ENCODE measurements at regions not wholly inside any gene's neighbourhood (a gene's known extent, or its start where the extent isn't known, plus 50 kb on each side); places are given as distances from the start of the nearest gene placed in this dataset.

DNA sequence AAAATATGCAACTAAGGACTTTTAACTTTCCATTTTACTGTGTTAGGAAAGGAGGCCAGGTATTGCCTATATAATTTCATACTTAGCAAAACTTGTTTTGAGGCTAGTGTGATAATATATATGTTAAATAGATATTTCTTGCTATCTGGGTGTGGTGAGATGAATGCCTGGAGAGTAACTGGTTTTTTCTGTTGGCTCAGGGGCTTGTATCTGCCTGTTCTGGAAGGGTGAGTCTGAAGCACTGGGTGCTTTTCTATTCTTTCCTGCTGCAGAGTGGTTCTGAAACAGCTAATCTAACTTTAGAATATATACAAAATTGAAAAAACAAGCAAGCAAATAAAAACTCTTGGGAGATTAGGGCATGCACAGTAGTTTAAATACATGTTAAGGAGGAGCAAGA, 64.6 kb upstream of the MYCBP2 start:
- Histone ChIP-seq H3K4me3 (ENCODE audit: low read length) (peak overlapping the region; percentile 11), H3K9me3 (ENCODE audit: control insufficient read depth, low read length) (no peaks in the 10 kb centered on the region), H3K9ac (ENCODE audit: low read length) (peak overlapping the region; percentile 78), H3K4me1 (ENCODE audit: control insufficient read depth, insufficient read depth, low read length) (peaks cover 47% of the 10 kb centered on the region), H3K36me3 (ENCODE audit: control insufficient read depth, insufficient read depth, low read length, severe bottlenecking) (no peaks in the 10 kb centered on the region), H3K27me3 (replicated peaks; ENCODE audit: control insufficient read depth, insufficient read depth, low read length) (no peaks in the 10 kb centered on the region)
- DNase-seq (ENCODE audit: low read depth), result no peak

- Histone ChIP-seq H3K9ac (ENCODE audit: low read length) (peak overlapping the region; percentile 78), H3K36me3 (ENCODE audit: control insufficient read depth, insufficient read depth, low read length, severe bottlenecking) (no peaks in the 10 kb centered on the region), H3K9me3 (ENCODE audit: control insufficient read depth, low read length) (no peaks in the 10 kb centered on the region), H3K27me3 (replicated peaks; ENCODE audit: control insufficient read depth, insufficient read depth, low read length) (no peaks in the 10 kb centered on the region), H3K4me1 (ENCODE audit: control insufficient read depth, insufficient read depth, low read length) (peaks cover 57% of the 10 kb centered on the region), H3K4me3 (ENCODE audit: low read length) (peak overlapping the region; percentile 57)
- no peak for DNase-seq (ENCODE audit: low read depth)
Measured at GRCh38 chr13:77390391-77390790, 63.5 kb upstream of the MYCBP2 start.

DNA sequence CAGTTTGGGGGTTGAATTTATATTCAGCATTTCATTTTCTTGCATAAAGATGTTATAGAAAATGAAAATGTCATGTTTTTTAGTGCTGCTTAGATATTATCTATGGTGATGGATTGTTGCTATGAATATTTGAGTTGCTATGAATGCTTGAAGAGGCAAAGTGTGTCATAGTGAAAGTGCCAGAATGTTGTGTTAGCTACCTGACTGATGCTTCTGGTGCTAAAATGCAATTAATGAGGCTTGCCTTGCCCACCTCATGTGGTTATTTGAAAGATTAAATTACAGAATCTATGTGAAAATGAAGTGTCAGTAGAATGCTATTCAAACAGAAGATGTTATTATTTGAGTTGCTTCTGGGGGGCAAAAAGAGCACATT, 62.7 kb upstream of the MYCBP2 start:
- H3K9me3 ChIP-seq (ENCODE audit: control insufficient read depth, low read length), result no peaks in the 10 kb centered on the region
- no peaks in the 10 kb centered on the region for H3K27me3 ChIP-seq (replicated peaks; ENCODE audit: control insufficient read depth, insufficient read depth, low read length)
- no peak for DNase-seq (ENCODE audit: low read depth)
- peak overlapping the region; percentile 57 for H3K4me3 ChIP-seq (ENCODE audit: low read length)
- peak overlapping the region; percentile 78 for H3K9ac ChIP-seq (ENCODE audit: low read length)
- peaks cover 65% of the 10 kb centered on the region for H3K4me1 ChIP-seq (ENCODE audit: control insufficient read depth, insufficient read depth, low read length)
- no peaks in the 10 kb centered on the region for H3K36me3 ChIP-seq (ENCODE audit: control insufficient read depth, insufficient read depth, low read length, severe bottlenecking)

DNA sequence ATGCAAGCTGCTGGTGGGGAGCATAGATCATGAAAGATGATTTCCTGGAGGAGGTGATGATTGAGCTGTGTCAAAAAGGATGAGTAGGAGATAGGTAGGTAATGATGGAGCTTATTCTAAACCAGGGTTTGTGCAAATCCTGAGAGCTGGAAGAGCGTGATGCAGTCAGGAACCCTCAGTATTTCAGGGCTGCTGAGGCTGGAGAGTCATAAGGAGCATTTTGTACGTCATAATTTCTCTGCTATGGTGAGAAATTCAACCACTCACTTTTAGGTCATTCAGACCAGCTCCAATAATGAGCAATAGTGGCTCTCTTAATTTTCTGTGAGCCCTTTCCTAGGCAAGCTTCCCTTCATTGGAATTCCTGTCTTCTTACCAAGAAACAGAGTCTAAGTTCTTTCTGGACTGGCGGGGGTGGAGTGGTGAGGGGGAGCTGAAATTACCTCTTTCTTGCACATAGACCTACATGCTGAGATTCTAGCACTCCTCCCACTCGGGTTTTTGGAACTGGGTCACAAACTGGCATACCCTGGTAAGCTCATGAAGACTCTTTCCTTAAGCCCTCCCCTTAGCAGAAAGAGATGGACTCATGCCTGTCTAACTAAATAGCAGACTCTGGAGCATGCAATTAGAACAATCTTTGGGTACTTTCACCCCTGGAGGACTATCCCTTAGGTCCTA, 62.2 kb upstream of the MYCBP2 start:
- Histone ChIP-seq H3K9ac (ENCODE audit: low read length) (peak overlapping the region; percentile 78), H3K4me3 (ENCODE audit: low read length) (peak overlapping the region; percentile 57), H3K4me1 (ENCODE audit: control insufficient read depth, insufficient read depth, low read length) (peaks cover 70% of the 10 kb centered on the region), H3K9me3 (ENCODE audit: control insufficient read depth, low read length) (no peaks in the 10 kb centered on the region), H3K36me3 (ENCODE audit: control insufficient read depth, insufficient read depth, low read length, severe bottlenecking) (no peaks in the 10 kb centered on the region), H3K27me3 (replicated peaks; ENCODE audit: control insufficient read depth, insufficient read depth, low read length) (no peaks in the 10 kb centered on the region)
- DNase-seq (ENCODE audit: low read depth), result no peak

GRCh38 chr13:77387607-77388200, 60.8 kb upstream of the MYCBP2 start:
- H3K9ac ChIP-seq (ENCODE audit: low read length), result peak overlapping the region; percentile 79
- H3K36me3 ChIP-seq (ENCODE audit: control insufficient read depth, insufficient read depth, low read length, severe bottlenecking), result no peaks in the 10 kb centered on the region
- H3K9me3 ChIP-seq (ENCODE audit: control insufficient read depth, low read length), result no peaks in the 10 kb centered on the region
- no peak for DNase-seq (ENCODE audit: low read depth)
- peak overlapping the region; percentile 12 for H3K4me3 ChIP-seq (ENCODE audit: low read length)
- no peaks in the 10 kb centered on the region for H3K27me3 ChIP-seq (replicated peaks; ENCODE audit: control insufficient read depth, insufficient read depth, low read length)
- peaks cover 77% of the 10 kb centered on the region for H3K4me1 ChIP-seq (ENCODE audit: control insufficient read depth, insufficient read depth, low read length)

DNA sequence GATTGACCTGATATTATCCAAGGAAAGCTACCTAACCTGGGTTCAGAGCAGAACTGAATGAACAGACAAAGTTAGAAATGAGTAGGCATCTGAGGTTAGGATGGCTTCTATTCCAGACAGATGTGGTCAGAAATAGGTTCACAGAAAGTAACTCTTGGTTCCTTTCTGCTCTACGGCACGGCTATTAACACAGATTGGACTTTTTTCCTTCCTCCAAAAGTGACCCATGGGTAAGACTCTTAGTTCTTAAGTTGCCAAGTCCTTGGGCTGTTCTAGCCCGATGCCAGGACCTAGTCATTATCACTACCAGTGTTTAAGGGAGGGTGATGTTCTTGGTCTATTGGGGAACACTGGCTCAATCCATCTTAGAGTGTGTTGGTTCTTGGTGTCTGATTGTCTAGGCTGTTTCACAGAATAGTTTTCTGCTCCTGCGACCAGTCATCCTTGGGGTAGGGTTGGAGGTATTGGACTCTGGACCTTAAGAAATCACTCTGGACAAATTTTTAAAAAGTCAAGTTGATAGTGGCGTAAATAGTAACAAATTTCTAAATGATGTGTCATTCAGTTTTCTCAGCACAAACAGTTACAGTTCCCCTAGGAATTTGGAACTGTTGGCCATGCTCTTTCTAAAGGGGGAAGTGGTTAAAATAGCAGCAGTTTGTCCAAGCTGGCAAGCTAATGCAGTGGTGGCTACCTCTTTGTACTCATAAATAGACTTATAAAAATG, 60.1 kb upstream of the MYCBP2 start:
- Histone ChIP-seq H3K36me3 (ENCODE audit: control insufficient read depth, insufficient read depth, low read length, severe bottlenecking) (no peaks in the 10 kb centered on the region), H3K4me1 (ENCODE audit: control insufficient read depth, insufficient read depth, low read length) (peaks cover 77% of the 10 kb centered on the region), H3K4me3 (ENCODE audit: low read length) (peak overlapping the region; percentile 25), H3K9me3 (ENCODE audit: control insufficient read depth, low read length) (no peaks in the 10 kb centered on the region), H3K9ac (ENCODE audit: low read length) (peak overlapping the region; percentile 75), H3K27me3 (replicated peaks; ENCODE audit: control insufficient read depth, insufficient read depth, low read length) (no peaks in the 10 kb centered on the region)
- peak; percentile 65 for DNase-seq (ENCODE audit: low read depth)

GRCh38 chr13:77386046-77386445, 59.2 kb upstream of the MYCBP2 start:
- no peaks in the 10 kb centered on the region for H3K27me3 ChIP-seq (replicated peaks; ENCODE audit: control insufficient read depth, insufficient read depth, low read length)
- no peak for DNase-seq (ENCODE audit: low read depth)
- peak overlapping the region; percentile 75 for H3K9ac ChIP-seq (ENCODE audit: low read length)
- peak overlapping the region; percentile 18 for H3K4me3 ChIP-seq (ENCODE audit: low read length)
- H3K36me3 ChIP-seq (ENCODE audit: control insufficient read depth, insufficient read depth, low read length, severe bottlenecking), result no peaks in the 10 kb centered on the region
- H3K9me3 ChIP-seq (ENCODE audit: control insufficient read depth, low read length), result no peaks in the 10 kb centered on the region
- peaks cover 71% of the 10 kb centered on the region for H3K4me1 ChIP-seq (ENCODE audit: control insufficient read depth, insufficient read depth, low read length)

GRCh38 chr13:77384999-77385398, 58.1 kb upstream of the MYCBP2 start:
- peak; percentile 48 for DNase-seq (ENCODE audit: low read depth)
- Histone ChIP-seq H3K4me1 (ENCODE audit: control insufficient read depth, insufficient read depth, low read length) (peaks cover 62% of the 10 kb centered on the region), H3K9ac (ENCODE audit: low read length) (peak overlapping the region; percentile 75), H3K4me3 (ENCODE audit: low read length) (no peak overlapping the region), H3K36me3 (ENCODE audit: control insufficient read depth, insufficient read depth, low read length, severe bottlenecking) (no peaks in the 10 kb centered on the region), H3K27me3 (replicated peaks; ENCODE audit: control insufficient read depth, insufficient read depth, low read length) (no peaks in the 10 kb centered on the region), H3K9me3 (ENCODE audit: control insufficient read depth, low read length) (no peaks in the 10 kb centered on the region)

DNA sequence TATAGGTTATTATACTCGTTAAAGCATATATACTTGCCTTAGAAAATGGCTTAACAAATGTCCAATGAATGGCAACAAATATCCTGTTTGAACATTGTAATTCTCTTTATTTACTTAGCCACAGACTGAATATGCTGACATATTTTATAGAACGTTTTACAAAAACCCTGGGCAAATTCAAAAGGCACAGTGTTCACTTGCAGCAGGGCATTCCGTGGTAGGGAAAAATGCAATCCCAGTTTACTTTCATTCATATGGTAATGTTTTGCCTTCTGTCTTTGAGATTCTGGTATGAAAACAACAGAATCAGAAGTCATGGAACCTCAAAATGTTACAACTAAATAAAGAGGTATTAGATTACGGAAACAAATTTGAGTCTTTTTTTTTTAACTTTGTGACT, 56.2 kb upstream of the MYCBP2 start:
- H3K4me1 ChIP-seq (ENCODE audit: control insufficient read depth, insufficient read depth, low read length), result peaks cover 43% of the 10 kb centered on the region
- H3K9ac ChIP-seq (ENCODE audit: low read length), result no peak overlapping the region
- no peaks in the 10 kb centered on the region for H3K27me3 ChIP-seq (replicated peaks; ENCODE audit: control insufficient read depth, insufficient read depth, low read length)
- no peaks in the 10 kb centered on the region for H3K9me3 ChIP-seq (ENCODE audit: control insufficient read depth, low read length)
- DNase-seq (ENCODE audit: low read depth), result peak; percentile 7
- no peak overlapping the region for H3K4me3 ChIP-seq (ENCODE audit: low read length)
- H3K36me3 ChIP-seq (ENCODE audit: control insufficient read depth, insufficient read depth, low read length, severe bottlenecking), result no peaks in the 10 kb centered on the region

- Histone ChIP-seq H3K9me3 (ENCODE audit: control insufficient read depth, low read length) (no peaks in the 10 kb centered on the region), H3K27me3 (replicated peaks; ENCODE audit: control insufficient read depth, insufficient read depth, low read length) (no peaks in the 10 kb centered on the region), H3K4me3 (ENCODE audit: low read length) (no peak overlapping the region), H3K36me3 (ENCODE audit: control insufficient read depth, insufficient read depth, low read length, severe bottlenecking) (no peaks in the 10 kb centered on the region), H3K4me1 (ENCODE audit: control insufficient read depth, insufficient read depth, low read length) (peaks cover 26% of the 10 kb centered on the region), H3K9ac (ENCODE audit: low read length) (no peak overlapping the region)
- no peak for DNase-seq (ENCODE audit: low read depth)
Measured at GRCh38 chr13:77381059-77381458, 54.2 kb upstream of the MYCBP2 start.

DNA sequence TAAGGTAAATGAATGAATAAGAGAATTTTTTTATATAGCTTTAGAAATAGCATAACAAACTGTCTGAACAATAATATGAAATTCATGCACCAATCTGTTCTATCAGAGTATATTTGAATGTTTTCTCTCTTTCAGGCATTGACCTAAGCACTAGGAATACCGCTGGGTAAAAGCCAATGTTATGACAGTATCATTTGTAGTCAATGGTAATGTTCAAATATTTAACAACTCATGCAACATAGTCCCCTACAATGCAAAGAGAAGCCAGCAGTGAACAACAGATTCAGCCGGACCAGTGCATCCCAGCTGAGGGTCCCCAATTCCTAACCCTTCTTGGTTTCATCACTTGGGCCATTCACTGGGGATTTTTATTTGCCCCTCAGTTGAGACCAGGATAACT, 52.6 kb upstream of the MYCBP2 start:
- no peak overlapping the region for H3K9ac ChIP-seq (ENCODE audit: low read length)
- peaks cover 14% of the 10 kb centered on the region for H3K4me1 ChIP-seq (ENCODE audit: control insufficient read depth, insufficient read depth, low read length)
- no peaks in the 10 kb centered on the region for H3K9me3 ChIP-seq (ENCODE audit: control insufficient read depth, low read length)
- no peaks in the 10 kb centered on the region for H3K27me3 ChIP-seq (replicated peaks; ENCODE audit: control insufficient read depth, insufficient read depth, low read length)
- no peak for DNase-seq (ENCODE audit: low read depth)
- no peaks in the 10 kb centered on the region for H3K36me3 ChIP-seq (ENCODE audit: control insufficient read depth, insufficient read depth, low read length, severe bottlenecking)
- H3K4me3 ChIP-seq (ENCODE audit: low read length), result no peak overlapping the region
